HepG2 (cell line): ENCODE measurements at regions not wholly inside any gene's neighbourhood (a gene's known extent, or its start where the extent isn't known, plus 50 kb on each side); places are given as distances from the start of the nearest gene placed in this dataset.

Experiments
- CEBPB ChIP-seq: IDR thresholded peaks from 2 replicates; pipeline ENCODE4 v1.6.1; 2011; ENCODE audit warnings: low read depth, low read length, improper control_type of control experiment, borderline replicate concordance
- EED ChIP-seq: sonication (generic); formaldehyde crosslinking; IDR thresholded peaks from 2 replicates; pipeline ENCODE4 v1.5.0; 2020; ENCODE audit warnings: mild to moderate bottlenecking, missing genetic modification reagents
- FOSL2 ChIP-seq: sonication (generic); formaldehyde crosslinking; IDR thresholded peaks from 2 replicates; pipeline ENCODE4 v1.4.0; 2020; ENCODE audit warnings: missing genetic modification reagents
- GABPA ChIP-seq, 2 experiments: IDR thresholded peaks; 2 replicates each; pipeline ENCODE4 v1.6.1; 2011 to 2016; ENCODE audit warnings: low read depth in 2 of 2, low read length in 1 of 2, missing biosample characterization in 1 of 2, missing genetic modification characterization in 1 of 2
- HNRNPUL1 ChIP-seq: fragments of 200-400 bp; formaldehyde crosslinking; IDR thresholded peaks from 2 replicates; pipeline ENCODE4 v1.6.1; 2017; ENCODE audit warnings: low read depth, mild to moderate bottlenecking, low read length, moderate library complexity
- RBAK ChIP-seq: sonication (generic); formaldehyde crosslinking; IDR thresholded peaks from 2 replicates; pipeline ENCODE4 v1.5.1; 2020; ENCODE audit warnings: mild to moderate bottlenecking, missing genetic modification reagents
- SP2 ChIP-seq: sonication (generic); formaldehyde crosslinking; IDR thresholded peaks from 2 replicates; pipeline ENCODE4 v1.5.1; 2020; ENCODE audit warnings: mild to moderate bottlenecking, missing genetic modification reagents
- THYN1 ChIP-seq: sonication (generic); formaldehyde crosslinking; IDR thresholded peaks from 2 replicates; pipeline ENCODE4 v1.8.1; 2023; ENCODE audit warnings: low read depth, mild to moderate bottlenecking, moderate library complexity, missing genetic modification reagents, borderline replicate concordance
- TP53 ChIP-seq: sonication (generic); formaldehyde crosslinking; conservative IDR thresholded peaks from 2 replicates; pipeline ENCODE4 v1.4.0; 2020; ENCODE audit warnings: missing genetic modification reagents
- ZFAT ChIP-seq: sonication (generic); formaldehyde crosslinking; conservative IDR thresholded peaks from 2 replicates; pipeline ENCODE4 v1.8.1; 2023; ENCODE audit warnings: missing genetic modification reagents, inconsistent platforms
- ZNF264 ChIP-seq: sonication (generic); formaldehyde crosslinking; IDR thresholded peaks from 2 replicates; pipeline ENCODE4 v1.4.0; 2020; ENCODE audit warnings: missing genetic modification reagents
- ZNF3 ChIP-seq: IDR thresholded peaks from 2 replicates; pipeline ENCODE4 v1.7.0; 2017; ENCODE audit warnings: inconsistent platforms
- ZNF547 ChIP-seq: sonication (generic); formaldehyde crosslinking; IDR thresholded peaks from 2 replicates; pipeline ENCODE4 v1.5.1; 2020; ENCODE audit warnings: mild to moderate bottlenecking, missing genetic modification reagents
- TF ChIP-seq, protein P1 (sequence below): sonication (generic); formaldehyde crosslinking; IDR thresholded peaks from 2 replicates; pipeline ENCODE4 v1.8.0; 2022; ENCODE audit warnings: missing genetic modification reagents, low read depth, mild to moderate bottlenecking, borderline replicate concordance
- TF ChIP-seq, protein P2 (sequence below): sonication (generic); formaldehyde crosslinking; IDR thresholded peaks from 2 replicates; pipeline ENCODE4 v1.5.0; 2020; ENCODE audit warnings: mild to moderate bottlenecking, missing genetic modification reagents, borderline replicate concordance
- TF ChIP-seq, protein P3 (sequence below): IDR thresholded peaks from 2 replicates; pipeline ENCODE4 v1.6.1; 2016; ENCODE audit warnings: low read depth
- TF ChIP-seq, protein P4 (sequence below): sonication (generic); formaldehyde crosslinking; IDR thresholded peaks from 2 replicates; pipeline ENCODE4 v1.9.0; 2021; ENCODE audit warnings: missing genetic modification reagents, mild to moderate bottlenecking, borderline replicate concordance
- TF ChIP-seq, protein P5 (sequence below): sonication (generic); formaldehyde crosslinking; IDR thresholded peaks from 2 replicates; pipeline ENCODE4 v1.4.0; 2020; ENCODE audit warnings: missing genetic modification reagents; ENCODE audit errors: not compliant biosample characterization
- TF ChIP-seq, protein P6 (sequence below): sonication (generic); formaldehyde crosslinking; IDR thresholded peaks from 2 replicates; pipeline ENCODE4 v1.9.0; 2021; ENCODE audit warnings: missing genetic modification reagents, borderline replicate concordance
- TF ChIP-seq, protein P7 (sequence below): sonication (generic); formaldehyde crosslinking; IDR thresholded peaks from 2 replicates; pipeline ENCODE4 v1.8.0; 2022; ENCODE audit warnings: mild to moderate bottlenecking, missing genetic modification reagents, moderate library complexity

DNA sequence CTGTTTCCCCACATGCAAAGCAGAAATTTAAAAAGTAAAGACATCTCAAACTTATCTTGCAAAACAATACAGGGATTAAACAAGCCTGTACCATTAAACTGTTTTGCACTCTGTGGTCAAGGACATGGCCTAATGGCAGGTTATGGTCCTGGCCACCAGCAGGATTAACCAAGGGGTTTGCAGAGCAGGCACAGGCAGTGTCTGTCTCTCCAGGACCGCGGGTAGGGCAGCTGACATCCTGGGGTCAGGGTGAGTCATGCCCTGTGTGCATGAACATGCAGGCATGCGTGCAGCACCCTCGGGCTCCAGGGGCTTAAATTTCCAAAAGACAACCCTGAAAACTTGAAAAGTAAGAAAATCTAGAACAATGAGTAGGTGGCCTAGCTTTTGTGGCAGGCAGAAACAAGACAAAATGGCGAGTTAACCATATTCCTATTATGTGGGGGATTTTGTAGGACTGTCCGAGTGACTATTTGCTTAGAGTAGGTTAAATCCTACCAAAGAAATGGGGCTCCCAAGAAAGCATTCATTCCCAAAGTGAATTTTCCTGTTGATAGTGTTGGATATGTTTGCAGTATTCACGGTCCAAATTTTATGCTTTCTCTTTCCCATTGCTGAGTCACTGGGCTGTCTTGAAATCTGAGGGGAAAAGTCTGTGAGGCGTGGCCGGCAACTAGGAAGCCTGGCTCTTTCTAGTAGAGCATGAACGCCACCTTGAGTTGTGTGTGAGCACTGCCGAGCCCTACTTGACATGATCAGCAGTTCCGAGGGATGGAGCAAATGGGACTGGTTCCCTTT, 158.4 kb upstream of the FAM20A start (continued):
- TF ChIP-seq, protein P1, sequence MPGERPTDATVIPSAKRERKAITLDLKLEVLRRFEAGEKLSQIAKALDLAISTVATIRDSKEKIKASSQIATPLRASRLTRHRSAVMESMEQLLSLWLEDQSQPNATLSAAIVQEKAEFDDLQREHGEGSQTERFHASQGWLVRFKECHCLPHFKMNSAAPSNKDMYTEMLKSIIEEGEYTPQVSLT (CRISPR knock-in tag) = no peak
- TF ChIP-seq, protein P2, sequence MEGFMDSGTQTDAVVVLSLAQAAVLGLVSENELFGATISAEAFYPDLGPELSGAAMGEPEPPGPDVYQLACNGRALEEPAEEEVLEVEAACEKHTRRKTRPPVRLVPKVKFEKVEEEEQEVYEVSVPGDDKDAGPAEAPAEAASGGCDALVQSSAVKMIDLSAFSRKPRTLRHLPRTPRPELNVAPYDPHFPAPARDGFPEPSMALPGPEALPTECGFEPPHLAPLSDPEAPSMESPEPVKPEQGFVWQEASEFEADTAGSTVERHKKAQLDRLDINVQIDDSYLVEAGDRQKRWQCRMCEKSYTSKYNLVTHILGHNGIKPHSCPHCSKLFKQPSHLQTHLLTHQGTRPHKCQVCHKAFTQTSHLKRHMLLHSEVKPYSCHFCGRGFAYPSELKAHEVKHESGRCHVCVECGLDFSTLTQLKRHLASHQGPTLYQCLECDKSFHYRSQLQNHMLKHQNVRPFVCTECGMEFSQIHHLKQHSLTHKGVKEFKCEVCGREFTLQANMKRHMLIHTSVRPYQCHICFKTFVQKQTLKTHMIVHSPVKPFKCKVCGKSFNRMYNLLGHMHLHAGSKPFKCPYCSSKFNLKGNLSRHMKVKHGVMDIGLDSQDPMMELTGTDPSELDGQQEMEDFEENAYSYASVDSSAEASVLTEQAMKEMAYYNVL (CRISPR knock-in tag) = no peak
- TF ChIP-seq, protein P3, sequence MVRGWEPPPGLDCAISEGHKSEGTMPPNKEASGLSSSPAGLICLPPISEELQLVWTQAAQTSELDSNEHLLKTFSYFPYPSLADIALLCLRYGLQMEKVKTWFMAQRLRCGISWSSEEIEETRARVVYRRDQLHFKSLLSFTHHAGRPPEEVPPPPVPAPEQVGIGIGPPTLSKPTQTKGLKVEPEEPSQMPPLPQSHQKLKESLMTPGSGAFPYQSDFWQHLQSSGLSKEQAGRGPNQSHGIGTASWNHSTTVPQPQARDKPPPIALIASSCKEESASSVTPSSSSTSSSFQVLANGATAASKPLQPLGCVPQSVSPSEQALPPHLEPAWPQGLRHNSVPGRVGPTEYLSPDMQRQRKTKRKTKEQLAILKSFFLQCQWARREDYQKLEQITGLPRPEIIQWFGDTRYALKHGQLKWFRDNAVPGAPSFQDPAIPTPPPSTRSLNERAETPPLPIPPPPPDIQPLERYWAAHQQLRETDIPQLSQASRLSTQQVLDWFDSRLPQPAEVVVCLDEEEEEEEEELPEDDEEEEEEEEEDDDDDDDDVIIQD = peak; percentile 50
- TF ChIP-seq THYN1 (peak; percentile 58; the same call in 1 of the 2 replicates), CEBPB (no peak), SP2 (no peak), EED (CRISPR knock-in tag) (peak; percentile 90), ZFAT (CRISPR knock-in tag) (no peak), FOSL2 (CRISPR knock-in tag) (peak; percentile 98), ZNF547 (CRISPR knock-in tag) (peak; percentile 75), RBAK (CRISPR knock-in tag) (no peak), ZNF264 (peak; percentile 59; the same call in 1 of the 2 replicates), HNRNPUL1 (no peak), GABPA (IDR thresholded peaks at IDR 0.05; ENCODE audit: low read depth, low read length) (no peak), GABPA (CRISPR knock-in tag; IDR thresholded peaks at IDR 0.05; ENCODE audit: low read depth) (0 out of 2 replicates have a peak, but pooled peaks have one; percentile 16), ZNF3 (CRISPR knock-in tag) (no peak), TP53 (CRISPR knock-in tag) (no peak; the same call in 1 of the 2 replicates)
- TF ChIP-seq, protein P4, sequence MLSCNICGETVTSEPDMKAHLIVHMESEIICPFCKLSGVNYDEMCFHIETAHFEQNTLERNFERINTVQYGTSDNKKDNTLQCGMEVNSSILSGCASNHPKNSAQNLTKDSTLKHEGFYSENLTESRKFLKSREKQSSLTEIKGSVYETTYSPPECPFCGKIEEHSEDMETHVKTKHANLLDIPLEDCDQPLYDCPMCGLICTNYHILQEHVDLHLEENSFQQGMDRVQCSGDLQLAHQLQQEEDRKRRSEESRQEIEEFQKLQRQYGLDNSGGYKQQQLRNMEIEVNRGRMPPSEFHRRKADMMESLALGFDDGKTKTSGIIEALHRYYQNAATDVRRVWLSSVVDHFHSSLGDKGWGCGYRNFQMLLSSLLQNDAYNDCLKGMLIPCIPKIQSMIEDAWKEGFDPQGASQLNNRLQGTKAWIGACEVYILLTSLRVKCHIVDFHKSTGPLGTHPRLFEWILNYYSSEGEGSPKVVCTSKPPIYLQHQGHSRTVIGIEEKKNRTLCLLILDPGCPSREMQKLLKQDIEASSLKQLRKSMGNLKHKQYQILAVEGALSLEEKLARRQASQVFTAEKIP (CRISPR knock-in tag) = no peak
- TF ChIP-seq, protein P5, sequence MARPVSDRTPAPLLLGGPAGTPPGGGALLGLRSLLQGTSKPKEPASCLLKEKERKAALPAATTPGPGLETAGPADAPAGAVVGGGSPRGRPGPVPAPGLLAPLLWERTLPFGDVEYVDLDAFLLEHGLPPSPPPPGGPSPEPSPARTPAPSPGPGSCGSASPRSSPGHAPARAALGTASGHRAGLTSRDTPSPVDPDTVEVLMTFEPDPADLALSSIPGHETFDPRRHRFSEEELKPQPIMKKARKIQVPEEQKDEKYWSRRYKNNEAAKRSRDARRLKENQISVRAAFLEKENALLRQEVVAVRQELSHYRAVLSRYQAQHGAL (CRISPR knock-in tag) = peak; percentile 18
- TF ChIP-seq, protein P6, sequence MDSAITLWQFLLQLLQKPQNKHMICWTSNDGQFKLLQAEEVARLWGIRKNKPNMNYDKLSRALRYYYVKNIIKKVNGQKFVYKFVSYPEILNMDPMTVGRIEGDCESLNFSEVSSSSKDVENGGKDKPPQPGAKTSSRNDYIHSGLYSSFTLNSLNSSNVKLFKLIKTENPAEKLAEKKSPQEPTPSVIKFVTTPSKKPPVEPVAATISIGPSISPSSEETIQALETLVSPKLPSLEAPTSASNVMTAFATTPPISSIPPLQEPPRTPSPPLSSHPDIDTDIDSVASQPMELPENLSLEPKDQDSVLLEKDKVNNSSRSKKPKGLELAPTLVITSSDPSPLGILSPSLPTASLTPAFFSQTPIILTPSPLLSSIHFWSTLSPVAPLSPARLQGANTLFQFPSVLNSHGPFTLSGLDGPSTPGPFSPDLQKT (CRISPR knock-in tag) = no peak
- TF ChIP-seq, protein P7, sequence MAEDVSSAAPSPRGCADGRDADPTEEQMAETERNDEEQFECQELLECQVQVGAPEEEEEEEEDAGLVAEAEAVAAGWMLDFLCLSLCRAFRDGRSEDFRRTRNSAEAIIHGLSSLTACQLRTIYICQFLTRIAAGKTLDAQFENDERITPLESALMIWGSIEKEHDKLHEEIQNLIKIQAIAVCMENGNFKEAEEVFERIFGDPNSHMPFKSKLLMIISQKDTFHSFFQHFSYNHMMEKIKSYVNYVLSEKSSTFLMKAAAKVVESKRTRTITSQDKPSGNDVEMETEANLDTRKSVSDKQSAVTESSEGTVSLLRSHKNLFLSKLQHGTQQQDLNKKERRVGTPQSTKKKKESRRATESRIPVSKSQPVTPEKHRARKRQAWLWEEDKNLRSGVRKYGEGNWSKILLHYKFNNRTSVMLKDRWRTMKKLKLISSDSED (CRISPR knock-in tag) = no peak
